H1 (cell line): ENCODE measurements at regions not wholly inside any gene's neighbourhood (a gene's known extent, or its start where the extent isn't known, plus 50 kb on each side); places are given as distances from the start of the nearest gene placed in this dataset.

Experiments used
- BRCA1 ChIP-seq: IDR thresholded peaks from 2 replicates; pipeline ENCODE4 v1.6.1; 2012; ENCODE audit warnings: low read depth, low read length, improper control_type of control experiment
- CEBPB ChIP-seq: IDR thresholded peaks from 2 replicates; pipeline ENCODE4 v1.6.1; 2012; ENCODE audit warnings: low read depth, low read length
- CHD1 ChIP-seq: IDR thresholded peaks from 2 replicates; pipeline ENCODE4 v1.6.1; 2012; ENCODE audit warnings: low read depth, low read length, improper control_type of control experiment
- CHD2 ChIP-seq: IDR thresholded peaks from 2 replicates; pipeline ENCODE4 v1.6.1; 2012; ENCODE audit warnings: low read length, improper control_type of control experiment
- FOSL1 ChIP-seq: IDR thresholded peaks from 2 replicates; pipeline ENCODE4 v1.6.1; 2011; ENCODE audit warnings: mild to moderate bottlenecking, low read depth, low read length, moderate library complexity; ENCODE audit not compliant: insufficient read depth
- GABPA ChIP-seq: IDR thresholded peaks from 2 replicates; pipeline ENCODE4 v1.6.1; 2011; ENCODE audit warnings: mild to moderate bottlenecking, low read length, moderate library complexity, borderline replicate concordance; ENCODE audit not compliant: insufficient read depth
- HDAC2 ChIP-seq, 2 experiments: fragments of 300-600 bp in 1 of 2; sonication (generic) in 1 of 2; IDR thresholded peaks; 2 replicates each; pipeline ENCODE4 v1.6.1; 2011 to 2012; ENCODE audit warnings: low read depth in 2 of 2, low read length in 2 of 2, mild to moderate bottlenecking in 2 of 2, moderate library complexity in 2 of 2, borderline replicate concordance in 1 of 2, inconsistent platforms in 1 of 2
- POLR2A ChIP-seq, 2 experiments: IDR thresholded peaks; 1 replicate in 1 of 2; 2 replicates in 1 of 2; pipeline ENCODE4 v1.6.1; 2011; ENCODE audit warnings: low read depth in 2 of 2, low read length in 2 of 2, mild to moderate bottlenecking in 2 of 2; ENCODE audit errors: control extremely low read depth in 1 of 2
- POLR2AphosphoS5 ChIP-seq: IDR thresholded peaks from 2 replicates; pipeline ENCODE4 v1.6.1; 2011; ENCODE audit warnings: low read depth, low read length
- TEAD4 ChIP-seq: IDR thresholded peaks from 2 replicates; pipeline ENCODE4 v1.6.1; 2012; ENCODE audit warnings: low read depth, low read length, inconsistent platforms, mixed read lengths
- YY1 ChIP-seq: IDR thresholded peaks from 2 replicates; pipeline ENCODE4 v1.6.1; 2011; ENCODE audit warnings: low read depth, mild to moderate bottlenecking, low read length
- TF ChIP-seq, protein P1 (sequence below), 3 experiments: IDR thresholded peaks; 1 replicate in 2 of 3; 2 replicates in 1 of 3; pipeline versions ENCODE4 v1.5.1 to v1.6.1; 2011; ENCODE audit warnings: low read length in 3 of 3, mild to moderate bottlenecking in 3 of 3, inconsistent platforms in 2 of 3, low read depth in 1 of 3, moderate library complexity in 1 of 3; ENCODE audit not compliant: insufficient read depth in 1 of 3; ENCODE audit errors: control extremely low read depth in 1 of 3
- TF ChIP-seq, protein P2 (sequence below): IDR thresholded peaks from 2 replicates; pipeline ENCODE4 v1.6.1; 2011; ENCODE audit warnings: low read length, improper control_type of control experiment

DNA sequence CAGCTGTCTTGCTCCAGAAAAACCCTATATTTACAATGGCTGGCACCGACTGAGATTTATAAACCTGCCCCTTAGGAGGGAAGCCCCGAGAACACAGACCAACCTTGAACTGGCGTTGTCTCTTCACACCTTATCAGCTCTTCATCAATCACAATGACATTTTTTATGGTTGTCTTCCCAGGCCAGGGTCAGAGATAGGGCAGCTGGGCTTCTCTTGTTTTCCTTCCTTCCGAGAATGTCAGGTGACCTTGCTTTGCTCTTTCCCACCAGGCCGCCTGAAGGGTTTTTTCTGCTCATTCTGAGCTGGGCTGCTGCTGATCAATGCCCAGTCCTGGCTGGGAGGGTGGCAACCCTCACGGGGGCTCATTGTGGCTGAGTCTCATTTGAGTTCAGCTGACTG lies 619.1 kb downstream of the CCDC171 start:
- TF ChIP-seq CHD2: no peak
- TF ChIP-seq, protein P1, sequence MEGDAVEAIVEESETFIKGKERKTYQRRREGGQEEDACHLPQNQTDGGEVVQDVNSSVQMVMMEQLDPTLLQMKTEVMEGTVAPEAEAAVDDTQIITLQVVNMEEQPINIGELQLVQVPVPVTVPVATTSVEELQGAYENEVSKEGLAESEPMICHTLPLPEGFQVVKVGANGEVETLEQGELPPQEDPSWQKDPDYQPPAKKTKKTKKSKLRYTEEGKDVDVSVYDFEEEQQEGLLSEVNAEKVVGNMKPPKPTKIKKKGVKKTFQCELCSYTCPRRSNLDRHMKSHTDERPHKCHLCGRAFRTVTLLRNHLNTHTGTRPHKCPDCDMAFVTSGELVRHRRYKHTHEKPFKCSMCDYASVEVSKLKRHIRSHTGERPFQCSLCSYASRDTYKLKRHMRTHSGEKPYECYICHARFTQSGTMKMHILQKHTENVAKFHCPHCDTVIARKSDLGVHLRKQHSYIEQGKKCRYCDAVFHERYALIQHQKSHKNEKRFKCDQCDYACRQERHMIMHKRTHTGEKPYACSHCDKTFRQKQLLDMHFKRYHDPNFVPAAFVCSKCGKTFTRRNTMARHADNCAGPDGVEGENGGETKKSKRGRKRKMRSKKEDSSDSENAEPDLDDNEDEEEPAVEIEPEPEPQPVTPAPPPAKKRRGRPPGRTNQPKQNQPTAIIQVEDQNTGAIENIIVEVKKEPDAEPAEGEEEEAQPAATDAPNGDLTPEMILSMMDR (IDR thresholded peaks at IDR 0.05; ENCODE audit: control extremely low read depth in 1 of 3, insufficient read depth in 1 of 3, low read depth in 1 of 3, low read length in 3 of 3): no peak
- TF ChIP-seq FOSL1: no peak
- no peak for TF ChIP-seq YY1
- TF ChIP-seq, protein P2, sequence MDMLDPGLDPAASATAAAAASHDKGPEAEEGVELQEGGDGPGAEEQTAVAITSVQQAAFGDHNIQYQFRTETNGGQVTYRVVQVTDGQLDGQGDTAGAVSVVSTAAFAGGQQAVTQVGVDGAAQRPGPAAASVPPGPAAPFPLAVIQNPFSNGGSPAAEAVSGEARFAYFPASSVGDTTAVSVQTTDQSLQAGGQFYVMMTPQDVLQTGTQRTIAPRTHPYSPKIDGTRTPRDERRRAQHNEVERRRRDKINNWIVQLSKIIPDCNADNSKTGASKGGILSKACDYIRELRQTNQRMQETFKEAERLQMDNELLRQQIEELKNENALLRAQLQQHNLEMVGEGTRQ: no peak
- TF ChIP-seq CHD1: no peak
- no peak for TF ChIP-seq POLR2A (IDR thresholded peaks at IDR 0.05; ENCODE audit: control extremely low read depth in 1 of 2, low read depth in 2 of 2, low read length in 2 of 2)
- no peak for TF ChIP-seq HDAC2 (IDR thresholded peaks at IDR 0.05; ENCODE audit: borderline replicate concordance in 1 of 2, low read depth in 2 of 2, low read length in 2 of 2)
- no peak for TF ChIP-seq GABPA
- TF ChIP-seq POLR2AphosphoS5: no peak
- TF ChIP-seq TEAD4: no peak
- no peak for TF ChIP-seq BRCA1
- no peak for TF ChIP-seq CEBPB
